GM18505 (cell line): ENCODE measurements at regions not wholly inside any gene's neighbourhood (a gene's known extent, or its start where the extent isn't known, plus 50 kb on each side); places are given as distances from the start of the nearest gene placed in this dataset.

Experiments used
- ATAC-seq: cut with Tn5 transposase; IDR thresholded peaks from one replicate; pipeline ENCODE4 v1.9.1; 2021; ENCODE audit not compliant: unreplicated experiment
- POLR2A ChIP-seq: IDR thresholded peaks from 4 replicates; pipeline ENCODE4 v1.6.1; 2011; ENCODE audit warnings: borderline replicate concordance; ENCODE audit not compliant: insufficient read depth, insufficient read length; ENCODE audit errors: extremely low read depth

DNA sequence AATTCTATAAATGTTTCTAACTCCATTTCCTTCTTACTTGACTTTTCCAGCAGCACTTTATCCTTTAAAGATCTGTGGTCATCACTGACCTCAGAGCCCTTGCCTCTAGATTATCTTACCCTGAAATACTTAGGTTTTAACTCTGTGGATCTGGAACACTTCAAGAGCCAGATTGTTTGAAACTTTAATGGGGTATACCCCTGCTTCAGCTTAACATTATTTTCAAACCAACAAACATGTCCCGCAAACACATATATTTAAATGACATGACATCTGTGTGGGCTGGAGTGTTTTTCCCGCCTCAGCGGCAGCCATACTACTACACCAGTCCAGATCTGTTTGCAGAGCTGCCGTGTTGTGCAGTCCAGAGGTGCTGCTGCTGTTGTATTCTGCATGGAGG, 252.0 kb upstream of the TPM1 start:
- ATAC-seq: no peak

DNA sequence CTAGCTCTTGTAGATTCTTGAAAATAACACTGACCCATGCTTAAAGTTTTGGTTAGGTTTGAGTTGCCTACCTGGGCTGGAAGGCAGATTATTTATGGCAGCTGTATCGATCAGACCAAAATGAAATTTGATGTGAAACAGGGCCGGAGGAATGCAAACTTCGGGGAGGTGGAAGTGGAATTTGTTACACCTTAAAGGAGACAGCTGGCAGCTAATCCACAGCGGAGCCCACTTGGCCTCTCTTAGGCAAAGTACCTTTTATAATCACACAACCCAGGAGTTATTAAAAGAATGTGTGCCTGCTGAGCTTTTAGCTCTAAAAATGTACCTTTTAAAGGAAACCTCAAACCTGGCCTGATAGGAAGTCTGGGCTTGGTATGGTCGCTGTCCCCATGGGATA, 250.9 kb upstream of the TPM1 start:
- ATAC-seq: no peak

More for the DNA sequence above, 252.0 kb upstream of the TPM1 start:
- TF ChIP-seq POLR2A: no peak

DNA sequence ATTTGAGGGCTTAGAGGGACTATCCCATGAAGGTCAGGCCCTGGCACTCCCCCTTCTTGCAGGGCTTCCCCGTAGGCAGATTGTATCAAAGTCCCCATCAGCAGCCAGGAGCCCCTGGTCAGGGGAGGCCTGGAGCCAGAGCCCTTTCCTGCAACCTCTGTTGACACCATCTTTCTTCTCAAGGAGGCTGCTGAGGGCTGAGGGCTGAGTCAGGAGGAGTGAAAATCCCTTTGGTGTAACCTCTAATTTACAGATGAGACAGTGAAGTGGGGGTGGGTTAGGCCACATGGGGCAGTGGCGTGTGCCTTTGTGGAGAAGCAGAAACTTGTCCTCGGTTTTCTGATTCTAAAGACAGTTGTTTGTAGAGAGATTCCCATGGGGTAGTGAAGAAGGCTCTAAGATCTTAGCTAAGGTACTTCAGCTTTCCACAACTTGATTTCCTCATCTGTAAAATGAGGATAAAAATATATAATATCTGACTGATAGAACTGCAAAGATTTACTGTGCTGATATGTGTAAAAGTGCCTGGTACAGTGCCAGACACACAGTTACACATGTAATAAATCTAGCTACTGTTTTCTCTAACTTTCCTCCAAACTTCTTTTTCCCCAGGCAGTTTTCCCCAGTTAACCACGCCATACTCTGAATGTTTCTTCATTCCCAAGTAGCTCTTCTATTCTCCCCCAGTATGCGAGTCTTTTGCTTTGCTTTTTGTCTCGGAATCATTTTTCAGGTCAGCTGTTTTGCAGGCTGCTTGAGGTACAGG, 249.4 kb upstream of the TPM1 start:
- ATAC-seq: no peak
- no peak for TF ChIP-seq POLR2A

More for the DNA sequence above, 250.9 kb upstream of the TPM1 start:
- TF ChIP-seq POLR2A: no peak

DNA sequence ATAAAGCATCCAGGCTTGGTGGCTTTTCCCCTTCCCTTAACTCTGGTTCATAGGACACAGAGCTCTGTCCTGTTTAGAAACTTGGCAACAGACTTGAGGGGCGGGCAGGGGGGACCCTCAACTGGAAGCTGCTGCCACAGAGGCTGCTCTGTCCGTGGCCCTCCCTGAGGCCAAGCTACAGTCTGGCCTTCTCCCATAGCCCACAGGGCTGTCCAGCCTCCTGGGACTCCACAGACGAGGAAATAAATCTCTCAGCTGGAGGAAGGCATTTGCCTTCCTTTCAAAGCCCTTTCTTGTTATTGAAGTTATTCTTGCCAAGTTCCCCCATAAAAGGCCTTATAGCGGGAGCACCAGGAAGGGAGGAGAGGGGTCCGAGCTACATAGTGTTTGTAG, 248.8 kb upstream of the TPM1 start:
- no peak for TF ChIP-seq POLR2A
- no peak for ATAC-seq

DNA sequence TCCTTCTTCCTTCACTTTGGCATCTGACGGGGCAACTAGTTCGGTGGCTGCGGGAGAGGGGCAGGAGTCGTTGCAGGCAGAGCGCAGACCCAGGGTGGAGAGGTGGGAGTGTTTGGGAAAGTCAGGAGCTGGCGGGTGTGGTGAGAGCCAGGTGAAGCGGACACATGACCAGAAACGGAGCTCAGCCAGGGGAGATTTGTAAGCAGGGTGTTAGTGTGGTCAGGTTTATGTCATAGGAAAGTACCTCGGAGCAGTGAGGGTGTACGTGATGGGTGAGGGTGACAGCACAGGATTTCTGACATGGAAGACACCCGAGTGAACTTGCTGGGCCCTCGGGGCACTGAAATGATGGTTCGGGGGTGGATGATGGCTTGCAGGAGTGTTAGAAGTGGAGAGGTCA, 247.4 kb upstream of the TPM1 start:
- ATAC-seq: no peak
- TF ChIP-seq POLR2A: no peak

DNA sequence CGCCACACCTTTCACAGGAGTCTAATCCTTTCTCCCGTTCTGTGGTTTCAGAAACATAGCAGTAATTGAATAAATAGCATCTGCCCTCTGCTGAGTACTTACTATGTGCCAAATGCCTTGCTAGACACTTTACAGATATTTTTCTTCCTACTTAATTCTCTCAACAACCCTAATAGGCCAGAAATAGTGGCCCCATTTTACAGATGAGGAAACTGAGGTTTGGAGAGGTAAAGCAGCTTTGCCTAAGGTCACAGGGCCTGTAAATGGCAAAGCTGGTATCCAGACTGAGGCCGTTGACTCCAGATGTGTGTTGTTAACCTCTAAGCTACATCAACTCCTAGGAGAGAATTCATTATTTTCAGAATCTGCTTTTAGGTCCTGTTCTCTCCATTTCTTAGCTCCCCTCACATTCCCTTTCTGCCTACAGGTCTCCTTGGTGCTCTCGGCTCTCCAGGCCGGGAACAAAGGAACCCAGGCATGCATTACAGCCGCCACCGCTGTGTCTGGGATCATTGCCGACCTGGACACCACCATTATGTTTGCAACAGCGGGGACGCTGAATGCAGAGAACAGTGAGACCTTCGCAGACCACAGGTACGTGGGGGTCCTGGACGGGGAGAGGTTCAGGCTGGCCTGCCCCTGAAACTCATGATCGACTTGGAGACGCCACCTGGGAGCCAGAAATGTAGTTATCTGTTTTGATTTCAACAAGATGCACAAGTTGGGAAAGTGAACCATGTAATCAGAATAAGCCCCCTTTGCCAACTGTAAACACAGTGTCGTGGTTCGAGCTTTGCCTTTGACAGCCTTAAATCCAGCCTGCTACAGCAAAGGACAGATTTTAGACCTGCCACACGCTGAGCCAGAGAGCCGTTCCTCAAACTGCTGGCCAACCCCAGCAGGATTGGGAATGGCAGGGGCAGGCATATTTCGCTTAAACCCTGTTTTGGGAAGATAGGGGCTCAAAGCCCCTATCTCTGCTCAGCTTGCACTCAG, 246.5 kb upstream of the TPM1 start:
- no peak for TF ChIP-seq POLR2A
- no peak for ATAC-seq

DNA sequence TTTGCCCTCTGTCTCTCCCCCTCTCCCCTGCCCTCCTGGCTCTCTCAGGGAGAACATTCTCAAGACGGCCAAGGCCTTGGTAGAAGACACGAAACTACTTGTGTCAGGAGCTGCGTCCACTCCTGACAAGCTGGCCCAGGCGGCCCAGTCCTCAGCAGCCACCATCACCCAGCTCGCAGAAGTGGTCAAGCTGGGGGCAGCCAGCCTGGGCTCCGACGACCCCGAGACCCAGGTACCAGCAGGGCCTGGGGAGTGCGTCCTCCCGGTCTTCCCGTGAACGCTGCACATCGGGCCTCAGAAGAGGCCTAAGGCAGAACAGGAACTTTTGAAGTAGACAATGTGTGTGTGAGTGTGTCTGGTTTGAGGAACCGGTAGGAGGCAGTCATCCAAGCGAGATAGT, 245.4 kb upstream of the TPM1 start:
- TF ChIP-seq POLR2A: no peak
- no peak for ATAC-seq

DNA sequence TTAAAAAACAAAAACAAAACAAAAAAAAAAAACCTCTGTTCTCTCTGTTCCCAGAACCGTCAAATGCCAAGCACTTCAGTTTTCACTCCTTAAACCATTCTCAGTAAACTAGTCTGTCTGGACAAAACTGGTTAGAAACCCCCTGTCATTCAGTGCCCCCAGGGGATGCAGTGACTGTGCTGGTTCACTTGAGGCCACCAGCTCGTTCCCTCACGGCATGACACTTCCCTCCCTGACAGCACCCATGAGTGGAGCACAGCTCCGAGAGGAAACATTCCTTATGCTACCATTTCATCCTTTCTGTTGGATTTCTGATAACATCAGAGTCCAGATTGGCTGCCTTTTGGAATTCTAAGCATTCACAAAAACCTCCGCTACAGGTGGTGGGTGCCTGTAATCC, 244.0 kb upstream of the TPM1 start:
- no peak for ATAC-seq
- TF ChIP-seq POLR2A: no peak

DNA sequence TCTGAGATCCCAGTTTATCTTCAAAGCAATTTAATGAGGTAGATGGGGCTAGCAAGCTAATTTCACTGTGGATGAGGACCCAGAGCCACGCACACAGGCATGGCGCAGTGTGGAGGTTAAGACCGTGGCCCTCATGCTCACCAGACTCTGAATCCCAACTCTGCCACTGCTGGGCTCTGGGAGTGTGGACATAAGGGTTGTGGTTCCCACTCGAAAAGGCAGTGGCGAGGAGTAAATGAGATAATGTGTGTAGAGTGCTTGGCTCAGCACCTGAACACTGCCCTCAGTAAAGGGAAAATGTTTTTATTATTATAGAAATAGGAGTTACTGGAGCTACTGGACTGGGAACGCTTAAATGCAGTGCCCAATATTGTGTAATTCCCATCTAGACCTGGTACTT, 243.5 kb upstream of the TPM1 start:
- ATAC-seq: no peak
- no peak for TF ChIP-seq POLR2A

DNA sequence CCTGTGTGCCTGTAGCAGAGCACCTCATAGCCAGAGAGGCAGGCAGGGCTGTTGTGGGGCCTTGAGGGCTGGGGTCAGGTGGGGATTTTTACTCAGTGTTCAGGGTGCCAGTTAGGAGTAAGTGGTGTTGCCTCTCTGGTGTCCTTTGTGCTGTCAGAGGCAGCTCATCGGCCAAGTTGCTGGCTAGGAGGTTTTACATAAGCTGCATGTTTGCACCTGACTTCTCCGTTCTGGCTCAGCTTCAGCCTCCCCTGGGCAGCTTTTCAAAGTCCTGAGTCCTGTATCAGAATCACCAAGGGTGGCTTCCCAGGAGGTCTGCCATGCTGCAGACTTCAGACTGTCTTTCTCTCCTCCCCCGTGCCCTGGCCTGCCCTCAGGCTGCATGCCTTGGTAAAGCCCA, 242.6 kb upstream of the TPM1 start:
- no peak for ATAC-seq
- no peak for TF ChIP-seq POLR2A

DNA sequence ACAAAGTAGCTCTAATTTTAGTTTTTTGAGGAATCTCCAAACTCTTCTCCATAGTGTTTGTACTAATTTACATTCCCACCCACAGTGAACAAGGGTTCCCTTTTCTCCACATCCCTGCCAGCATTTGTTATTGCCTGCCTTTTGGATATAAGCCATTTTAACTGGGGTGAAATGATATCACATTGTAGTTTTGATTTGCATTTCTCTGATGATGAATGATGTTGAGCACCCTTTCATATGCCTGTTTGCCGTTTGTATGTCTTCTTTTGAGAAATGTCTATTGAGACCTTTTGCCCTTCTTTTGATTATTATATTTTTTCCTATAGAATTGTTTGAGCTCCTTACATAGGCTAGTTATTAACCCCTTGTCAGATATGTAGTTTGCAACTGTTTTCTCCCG, 239.9 kb upstream of the TPM1 start:
- no peak for TF ChIP-seq POLR2A

DNA sequence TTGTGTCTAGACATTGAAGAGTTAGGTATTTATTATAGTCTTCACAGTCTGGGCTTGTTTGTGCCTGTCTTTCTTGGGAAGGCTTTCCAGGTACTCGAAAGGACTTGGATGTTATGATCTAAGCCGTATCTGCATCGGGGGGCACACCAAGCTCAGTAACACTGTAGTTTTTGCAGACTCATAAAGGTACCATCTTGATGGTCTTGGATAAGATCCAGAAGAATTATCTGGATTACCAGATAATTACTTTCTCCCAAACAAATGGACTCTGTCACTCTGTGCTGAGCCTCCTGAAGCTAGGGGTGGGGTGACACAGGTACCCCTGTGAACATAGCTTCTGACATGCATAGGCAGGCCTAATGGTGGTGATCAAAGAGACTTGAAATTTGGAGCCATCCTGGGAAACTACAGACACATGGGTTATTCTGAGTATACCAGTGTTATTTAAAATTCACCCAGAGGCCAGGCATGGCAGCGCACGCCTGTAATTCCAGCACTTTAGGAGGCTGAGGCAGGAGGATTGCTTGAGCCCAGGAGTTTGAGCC, 238.6 kb upstream of the TPM1 start:
- ATAC-seq: no peak
- no peak for TF ChIP-seq POLR2A

More for the DNA sequence above, 239.9 kb upstream of the TPM1 start:
- no peak for ATAC-seq

DNA sequence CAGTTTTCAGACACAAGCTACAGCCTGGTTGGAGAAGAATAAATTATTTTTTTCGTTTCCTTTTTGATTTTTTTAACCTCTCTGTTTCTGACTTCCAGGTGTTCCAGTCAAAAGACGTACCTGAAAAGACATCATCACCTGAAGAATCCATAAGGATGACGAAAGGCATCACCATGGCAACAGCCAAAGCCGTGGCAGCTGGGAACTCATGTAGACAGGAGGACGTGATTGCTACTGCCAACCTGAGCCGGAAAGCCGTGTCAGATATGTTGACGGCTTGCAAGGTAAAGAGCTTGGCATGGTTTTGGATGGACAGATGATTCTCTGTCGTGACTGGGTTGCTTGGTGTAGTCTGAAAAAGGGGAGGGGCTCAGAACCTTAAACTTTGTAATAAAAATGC, 237.0 kb upstream of the TPM1 start:
- TF ChIP-seq POLR2A: no peak
- no peak for ATAC-seq
